ENCODE measurements at regions not wholly inside any gene's neighbourhood (a gene's known extent, or its start where the extent isn't known, plus 50 kb on each side); places are given as distances from the start of the nearest gene placed in this dataset.

DNA sequence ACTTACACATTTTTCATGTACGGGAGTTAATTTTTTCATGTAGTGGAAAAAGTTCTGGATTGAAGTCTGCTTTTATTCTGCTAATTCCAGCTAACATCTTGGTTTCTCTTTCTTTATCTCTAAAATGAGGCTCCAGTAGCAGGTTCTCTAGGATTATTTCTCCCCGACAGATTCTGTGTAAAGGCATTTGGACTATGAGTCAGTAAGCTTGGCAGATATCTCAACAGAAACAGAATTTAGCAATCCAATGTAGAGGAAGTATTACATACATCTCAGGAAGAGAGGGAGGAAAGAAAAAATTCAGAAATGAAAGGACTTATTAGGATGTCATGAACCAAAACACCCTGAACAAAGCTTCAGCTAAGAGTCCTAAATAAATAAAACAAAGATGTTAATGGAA is 1682.3 kb upstream of the TENM3 start:
- Histone ChIP-seq H3K9ac (ENCODE audit: low read depth, low read length) (no peak overlapping the region), H3K9me3 (ENCODE audit: insufficient read depth, low read length, severe bottlenecking) (no peaks in the 10 kb centered on the region), H3K4me1 (ENCODE audit: insufficient read depth, low read length) (no peaks in the 10 kb centered on the region), H3K27ac (ENCODE audit: low read length) (no peak overlapping the region), H3K79me2 (ENCODE audit: insufficient read depth, low read length) (no peaks in the 10 kb centered on the region), H2AFZ (ENCODE audit: low read depth, low read length) (no peak overlapping the region), H3K4me3 (ENCODE audit: low read depth in 1 of 2, low read length in 2 of 2) (no peak overlapping the region), H3K27me3 (ENCODE audit: insufficient read depth, low read length, poor library complexity) (no peaks in the 10 kb centered on the region), H4K20me1 (ENCODE audit: insufficient read depth, low read length) (no peaks in the 10 kb centered on the region), H3K36me3 (ENCODE audit: insufficient read depth, low read length) (no peaks in the 10 kb centered on the region), H3K4me2 (ENCODE audit: insufficient read depth, low read length) (no peak overlapping the region)
- TF ChIP-seq, protein P1, sequence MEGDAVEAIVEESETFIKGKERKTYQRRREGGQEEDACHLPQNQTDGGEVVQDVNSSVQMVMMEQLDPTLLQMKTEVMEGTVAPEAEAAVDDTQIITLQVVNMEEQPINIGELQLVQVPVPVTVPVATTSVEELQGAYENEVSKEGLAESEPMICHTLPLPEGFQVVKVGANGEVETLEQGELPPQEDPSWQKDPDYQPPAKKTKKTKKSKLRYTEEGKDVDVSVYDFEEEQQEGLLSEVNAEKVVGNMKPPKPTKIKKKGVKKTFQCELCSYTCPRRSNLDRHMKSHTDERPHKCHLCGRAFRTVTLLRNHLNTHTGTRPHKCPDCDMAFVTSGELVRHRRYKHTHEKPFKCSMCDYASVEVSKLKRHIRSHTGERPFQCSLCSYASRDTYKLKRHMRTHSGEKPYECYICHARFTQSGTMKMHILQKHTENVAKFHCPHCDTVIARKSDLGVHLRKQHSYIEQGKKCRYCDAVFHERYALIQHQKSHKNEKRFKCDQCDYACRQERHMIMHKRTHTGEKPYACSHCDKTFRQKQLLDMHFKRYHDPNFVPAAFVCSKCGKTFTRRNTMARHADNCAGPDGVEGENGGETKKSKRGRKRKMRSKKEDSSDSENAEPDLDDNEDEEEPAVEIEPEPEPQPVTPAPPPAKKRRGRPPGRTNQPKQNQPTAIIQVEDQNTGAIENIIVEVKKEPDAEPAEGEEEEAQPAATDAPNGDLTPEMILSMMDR (IDR thresholded peaks at IDR 0.05; ENCODE audit: borderline replicate concordance, extremely low read depth, low read length, poor library complexity, severe bottlenecking) = no peak
- no peak for TF ChIP-seq EZH2 (IDR thresholded peaks at IDR 0.05; ENCODE audit: borderline replicate concordance, low read depth, low read length, severe bottlenecking)
- DNase-seq (no peak), ATAC-seq (ENCODE audit: insufficient read depth, low read depth) (no peak)

DNA sequence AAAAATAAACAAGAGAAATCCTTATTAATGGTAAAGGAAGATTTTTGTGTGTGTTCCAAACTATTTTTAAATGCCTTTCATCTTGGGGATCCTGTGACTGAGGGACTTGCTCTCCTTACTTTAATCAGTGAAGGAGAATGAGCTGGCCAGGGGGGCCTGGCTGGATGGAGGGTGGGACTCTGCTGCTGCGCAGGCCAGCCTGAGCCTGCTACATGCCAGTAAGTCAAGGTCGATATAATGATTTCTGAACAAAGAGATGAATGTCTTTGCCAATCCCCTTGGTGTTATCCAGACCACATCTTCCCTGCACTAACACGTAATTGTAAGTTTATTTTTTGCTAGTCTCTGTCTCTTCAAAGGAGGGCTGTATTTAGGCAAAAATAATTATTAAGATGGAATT is 1679.2 kb upstream of the TENM3 start:
- Histone ChIP-seq H2AFZ (ENCODE audit: low read depth, low read length) (no peak overlapping the region), H3K36me3 (ENCODE audit: insufficient read depth, low read length) (no peaks in the 10 kb centered on the region), H3K79me2 (ENCODE audit: insufficient read depth, low read length) (no peaks in the 10 kb centered on the region), H3K27ac (ENCODE audit: low read length) (no peak overlapping the region), H4K20me1 (ENCODE audit: insufficient read depth, low read length) (no peaks in the 10 kb centered on the region), H3K9ac (ENCODE audit: low read depth, low read length) (no peak overlapping the region), H3K4me1 (ENCODE audit: insufficient read depth, low read length) (no peaks in the 10 kb centered on the region), H3K4me3 (ENCODE audit: low read depth in 1 of 2, low read length in 2 of 2) (no peak overlapping the region), H3K4me2 (ENCODE audit: insufficient read depth, low read length) (no peak overlapping the region), H3K9me3 (ENCODE audit: insufficient read depth, low read length, severe bottlenecking) (no peaks in the 10 kb centered on the region), H3K27me3 (ENCODE audit: insufficient read depth, low read length, poor library complexity) (no peaks in the 10 kb centered on the region)
- no peak for TF ChIP-seq EZH2 (IDR thresholded peaks at IDR 0.05; ENCODE audit: borderline replicate concordance, low read depth, low read length, severe bottlenecking)
- TF ChIP-seq, protein P1 (IDR thresholded peaks at IDR 0.05; ENCODE audit: borderline replicate concordance, extremely low read depth, low read length, poor library complexity, severe bottlenecking) = no peak
- ATAC-seq (ENCODE audit: insufficient read depth, low read depth) (no peak), DNase-seq (no peak)

DNA sequence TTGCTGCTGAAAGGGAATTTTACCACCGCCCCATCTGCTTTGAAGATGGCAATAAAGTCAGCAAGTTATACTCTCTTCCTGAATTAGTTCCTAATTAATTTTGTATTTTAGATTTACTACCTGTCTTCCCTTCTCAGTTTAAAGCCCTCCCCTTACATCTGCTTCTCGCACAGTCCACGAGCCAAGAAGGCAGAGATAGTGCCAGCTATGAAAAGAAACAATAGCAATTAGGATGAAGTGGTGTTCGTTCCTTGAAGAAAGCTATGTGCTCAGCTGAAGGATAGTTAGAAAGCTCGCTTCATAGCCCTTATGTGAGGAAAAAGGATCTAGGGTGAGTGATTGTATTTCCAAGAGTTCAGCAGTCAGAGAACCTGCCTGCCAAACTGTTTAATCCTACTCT is 1678.8 kb upstream of the TENM3 start:
- Histone ChIP-seq H3K9me3 (ENCODE audit: insufficient read depth, low read length, severe bottlenecking) (no peaks in the 10 kb centered on the region), H3K36me3 (ENCODE audit: insufficient read depth, low read length) (no peaks in the 10 kb centered on the region), H3K4me2 (ENCODE audit: insufficient read depth, low read length) (no peak overlapping the region), H3K27ac (ENCODE audit: low read length) (no peak overlapping the region), H4K20me1 (ENCODE audit: insufficient read depth, low read length) (no peaks in the 10 kb centered on the region), H3K4me3 (ENCODE audit: low read depth in 1 of 2, low read length in 2 of 2) (no peak overlapping the region), H3K9ac (ENCODE audit: low read depth, low read length) (no peak overlapping the region), H3K27me3 (ENCODE audit: insufficient read depth, low read length, poor library complexity) (no peaks in the 10 kb centered on the region), H3K4me1 (ENCODE audit: insufficient read depth, low read length) (no peaks in the 10 kb centered on the region), H2AFZ (ENCODE audit: low read depth, low read length) (no peak overlapping the region), H3K79me2 (ENCODE audit: insufficient read depth, low read length) (no peaks in the 10 kb centered on the region)
- no peak for TF ChIP-seq EZH2 (IDR thresholded peaks at IDR 0.05; ENCODE audit: borderline replicate concordance, low read depth, low read length, severe bottlenecking)
- TF ChIP-seq, protein P1 (IDR thresholded peaks at IDR 0.05; ENCODE audit: borderline replicate concordance, extremely low read depth, low read length, poor library complexity, severe bottlenecking) = no peak
- ATAC-seq (ENCODE audit: insufficient read depth, low read depth) (no peak), DNase-seq (no peak)

DNA sequence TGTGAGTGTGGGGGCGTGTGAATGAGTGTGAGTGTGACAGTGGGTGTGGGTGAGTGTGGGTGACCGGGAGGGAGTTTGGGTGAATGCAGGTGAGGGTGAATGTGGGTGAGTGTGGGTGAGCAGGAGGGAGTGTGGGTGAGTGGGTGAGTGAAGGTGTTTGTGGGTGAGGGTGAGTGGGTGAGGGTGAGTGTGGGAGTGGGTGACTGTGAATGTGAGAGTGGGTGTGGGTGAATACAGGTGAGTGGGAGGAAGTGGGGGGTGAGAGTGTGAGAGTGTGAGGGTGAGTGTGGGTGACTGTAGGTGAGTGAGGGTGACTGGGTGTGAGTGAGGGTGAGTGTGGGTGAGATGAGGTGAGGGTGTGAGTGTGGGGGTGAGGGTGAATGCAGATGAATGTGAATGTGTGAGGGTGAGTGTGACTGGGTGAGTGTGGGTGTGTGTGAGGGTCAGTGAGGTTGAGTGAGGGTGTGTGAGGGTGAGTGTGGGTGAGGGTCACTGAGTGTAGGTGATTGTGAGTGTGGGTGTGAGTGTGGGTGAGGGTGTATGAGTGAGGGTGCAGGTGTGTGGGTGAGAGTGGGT is 1677.3 kb upstream of the TENM3 start:
- Histone ChIP-seq H3K4me1 (ENCODE audit: insufficient read depth, low read length) (no peaks in the 10 kb centered on the region), H3K9me3 (ENCODE audit: insufficient read depth, low read length, severe bottlenecking) (no peaks in the 10 kb centered on the region), H3K27me3 (ENCODE audit: insufficient read depth, low read length, poor library complexity) (no peaks in the 10 kb centered on the region), H4K20me1 (ENCODE audit: insufficient read depth, low read length) (no peaks in the 10 kb centered on the region), H3K4me2 (ENCODE audit: insufficient read depth, low read length) (no peak overlapping the region), H3K4me3 (ENCODE audit: low read depth in 1 of 2, low read length in 2 of 2) (no peak overlapping the region), H3K36me3 (ENCODE audit: insufficient read depth, low read length) (no peaks in the 10 kb centered on the region), H3K79me2 (ENCODE audit: insufficient read depth, low read length) (no peaks in the 10 kb centered on the region), H3K27ac (ENCODE audit: low read length) (no peak overlapping the region), H2AFZ (ENCODE audit: low read depth, low read length) (no peak overlapping the region), H3K9ac (ENCODE audit: low read depth, low read length) (no peak overlapping the region)
- TF ChIP-seq EZH2 (IDR thresholded peaks at IDR 0.05; ENCODE audit: borderline replicate concordance, low read depth, low read length, severe bottlenecking) = no peak
- TF ChIP-seq, protein P1 (IDR thresholded peaks at IDR 0.05; ENCODE audit: borderline replicate concordance, extremely low read depth, low read length, poor library complexity, severe bottlenecking) = no peak
- ATAC-seq (ENCODE audit: insufficient read depth, low read depth) = no peak
- no peak for DNase-seq
